Kidney (tissue), 13 donors: ENCODE measurements at regions not wholly inside any gene's neighbourhood (a gene's known extent, or its start where the extent isn't known, plus 50 kb on each side); places are given as distances from the start of the nearest gene placed in this dataset.

Experiments
- DNase-seq, 5 donors: peaks; one replicate each; pipeline ENCODE4 v3.0.0-alpha.2; 2013 to 2020
- FAIRE-seq: peaks from 2 replicates; lab custom pipeline; 2012; peaks lifted over from hg19 to GRCh38; lab: Jason Lieb, UNC
- H3K27ac ChIP-seq, 2 donors: one replicate each; pipeline ENCODE4 v1.7.0; 2013; ENCODE audit warnings: low read depth in 2 of 2, low read length in 2 of 2, inconsistent platforms in 1 of 2
- H3K27me3 ChIP-seq: one replicate; pipeline ENCODE4 v1.7.1; 2013; ENCODE audit warnings: low read length, inconsistent platforms; ENCODE audit not compliant: control insufficient read depth, insufficient read depth
- H3K36me3 ChIP-seq, 3 donors: one replicate each; pipeline versions ENCODE4 v1.7.0 to v1.7.1; 2013; ENCODE audit warnings: low read length in 3 of 3, control low read depth in 1 of 3, inconsistent platforms in 1 of 3; ENCODE audit not compliant: insufficient read depth in 3 of 3, control insufficient read depth in 2 of 3
- H3K4me1 ChIP-seq, 3 donors: one replicate each; pipeline versions ENCODE4 v1.7.0 to v1.7.1; 2013; ENCODE audit warnings: low read length in 3 of 3, inconsistent platforms in 1 of 3, low read depth in 1 of 3; ENCODE audit not compliant: control insufficient read depth in 2 of 3, insufficient read depth in 2 of 3
- H3K4me3 ChIP-seq, 3 donors: one replicate each; pipeline versions ENCODE4 v1.7.0 to v1.8.1; 2013; ENCODE audit warnings: low read length in 3 of 3, control low read depth in 1 of 3, inconsistent platforms in 1 of 3
- H3K9ac ChIP-seq, 3 donors: one replicate each; pipeline versions ENCODE4 v1.7.0 to v1.7.1; 2013; ENCODE audit warnings: low read length in 3 of 3, control low read depth in 1 of 3, inconsistent platforms in 1 of 3
- H3K9me3 ChIP-seq, 3 donors: one replicate each; pipeline versions ENCODE4 v1.7.0 to v1.7.1; 2013; ENCODE audit warnings: low read length in 3 of 3, control low read depth in 1 of 3, inconsistent platforms in 1 of 3; ENCODE audit not compliant: control insufficient read depth in 2 of 3, insufficient read depth in 1 of 3
- intact Hi-C: fragments of 100-400 bp; cut with DNase I; formaldehyde crosslinking; loops from one replicate; pipeline ENCODE4 v1.11.1; 2022
- TF ChIP-seq, protein P1 (sequence below): IDR thresholded peaks from 3 replicates; pipeline ENCODE4 v1.5.1; 2012; ENCODE audit warnings: mild to moderate bottlenecking, moderate library complexity, borderline replicate concordance; ENCODE audit not compliant: insufficient read depth; ENCODE audit errors: extremely low read depth
- donor health status: control.
- donor health status: control.
- donor health status: control.
- donor health status: control.
- donor health status: control.
- donor health status: DM: yes; HTN: yes; CAD: no.
- donor health status: Normal renal cell carcinoma (clear cell type).

DNA sequence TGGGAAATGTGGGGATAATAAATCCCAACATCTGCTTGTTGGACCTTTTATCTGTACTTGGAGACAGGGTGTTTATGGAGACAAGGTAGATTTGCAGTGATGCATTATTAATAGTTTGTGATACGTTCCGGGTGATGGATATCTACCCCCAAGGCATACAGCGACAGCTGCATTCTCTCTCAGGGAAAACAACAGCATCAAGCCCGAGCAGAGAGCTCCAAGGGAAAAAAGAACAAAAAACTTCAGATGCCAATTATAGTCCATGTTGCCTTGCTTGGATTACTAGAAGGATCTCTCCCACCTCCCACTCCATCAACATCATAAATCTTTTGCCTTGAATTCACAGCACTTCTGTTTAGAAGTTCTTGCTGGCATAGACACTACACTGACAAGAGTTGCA, 187.5 kb upstream of the CDH11 start:
- intact Hi-C loops = no loop called here
- FAIRE-seq = no peak
- TF ChIP-seq, protein P1, sequence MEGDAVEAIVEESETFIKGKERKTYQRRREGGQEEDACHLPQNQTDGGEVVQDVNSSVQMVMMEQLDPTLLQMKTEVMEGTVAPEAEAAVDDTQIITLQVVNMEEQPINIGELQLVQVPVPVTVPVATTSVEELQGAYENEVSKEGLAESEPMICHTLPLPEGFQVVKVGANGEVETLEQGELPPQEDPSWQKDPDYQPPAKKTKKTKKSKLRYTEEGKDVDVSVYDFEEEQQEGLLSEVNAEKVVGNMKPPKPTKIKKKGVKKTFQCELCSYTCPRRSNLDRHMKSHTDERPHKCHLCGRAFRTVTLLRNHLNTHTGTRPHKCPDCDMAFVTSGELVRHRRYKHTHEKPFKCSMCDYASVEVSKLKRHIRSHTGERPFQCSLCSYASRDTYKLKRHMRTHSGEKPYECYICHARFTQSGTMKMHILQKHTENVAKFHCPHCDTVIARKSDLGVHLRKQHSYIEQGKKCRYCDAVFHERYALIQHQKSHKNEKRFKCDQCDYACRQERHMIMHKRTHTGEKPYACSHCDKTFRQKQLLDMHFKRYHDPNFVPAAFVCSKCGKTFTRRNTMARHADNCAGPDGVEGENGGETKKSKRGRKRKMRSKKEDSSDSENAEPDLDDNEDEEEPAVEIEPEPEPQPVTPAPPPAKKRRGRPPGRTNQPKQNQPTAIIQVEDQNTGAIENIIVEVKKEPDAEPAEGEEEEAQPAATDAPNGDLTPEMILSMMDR = no peak
- Histone ChIP-seq H3K27me3 (no peaks in the 10 kb centered on the region), H3K4me1 (peaks cover 0 to 5% (median 0%) of the 10 kb centered on the region in 3 donors), H3K4me3 (no peak overlapping the region), H3K9me3 (no peaks in the 10 kb centered on the region), H3K27ac (no peak overlapping the region), H3K36me3 (no peaks in the 10 kb centered on the region), H3K9ac (no peak overlapping the region)
- DNase-seq = peak in 3 of 5 donors; percentile 26 to 85 (median 84)

DNA sequence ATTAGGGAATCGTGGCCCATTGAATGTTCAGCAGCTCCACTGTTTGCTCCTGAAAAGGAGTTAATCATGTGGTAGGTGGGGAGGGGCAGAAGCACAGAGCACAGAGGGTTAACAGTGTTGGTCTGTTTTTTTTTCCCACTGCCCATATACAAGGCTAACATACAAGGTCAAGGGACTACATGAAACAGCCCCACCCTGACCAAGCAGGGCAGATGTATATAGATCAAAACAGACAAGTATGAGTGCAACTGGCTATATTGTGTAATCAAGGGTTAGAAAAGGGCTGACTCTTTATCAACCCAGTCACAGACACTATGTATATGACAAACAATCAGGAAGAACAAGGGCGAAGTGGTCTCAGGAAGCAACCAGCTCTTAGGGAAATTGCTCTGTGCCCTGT, 186.6 kb upstream of the CDH11 start:
- intact Hi-C loops = no loop called here

DNA sequence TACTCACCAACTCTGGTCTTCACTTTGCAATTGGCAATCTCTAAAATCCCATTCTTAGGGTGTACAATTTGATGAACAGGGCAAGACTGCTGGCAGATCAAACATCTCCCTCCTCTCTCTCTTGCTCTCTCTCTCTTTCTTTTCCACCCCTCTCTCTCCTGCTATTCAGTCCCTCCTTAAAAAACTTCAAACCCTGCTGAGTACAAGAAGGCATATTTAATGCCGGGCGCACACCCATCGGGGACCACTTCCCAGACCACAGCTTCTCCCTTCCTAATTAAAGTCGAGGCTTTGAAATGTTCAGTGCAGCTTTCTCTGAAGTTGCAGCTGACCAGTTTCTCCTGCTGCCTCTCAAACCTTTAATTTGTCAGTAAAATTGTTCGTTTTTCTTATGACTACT, 185.4 kb upstream of the CDH11 start:
- Histone ChIP-seq H3K9me3 (no peaks in the 10 kb centered on the region), H3K36me3 (no peaks in the 10 kb centered on the region), H3K27me3 (no peaks in the 10 kb centered on the region), H3K9ac (no peak overlapping the region), H3K4me1 (peaks cover 0 to 5% (median 0%) of the 10 kb centered on the region in 3 donors), H3K27ac (no peak overlapping the region), H3K4me3 (no peak overlapping the region)
- DNase-seq (no peak), FAIRE-seq (no peak)
- intact Hi-C loops = no loop called here
- TF ChIP-seq, protein P1 = no peak

More for the DNA sequence above, 186.6 kb upstream of the CDH11 start:
- DNase-seq = no peak
- FAIRE-seq = no peak
- Histone ChIP-seq H3K4me1 (peaks cover 0 to 5% (median 0%) of the 10 kb centered on the region in 3 donors), H3K4me3 (no peak overlapping the region), H3K9me3 (no peaks in the 10 kb centered on the region), H3K9ac (no peak overlapping the region), H3K27me3 (no peaks in the 10 kb centered on the region), H3K27ac (no peak overlapping the region), H3K36me3 (no peaks in the 10 kb centered on the region)
- TF ChIP-seq, protein P1 = no peak

DNA sequence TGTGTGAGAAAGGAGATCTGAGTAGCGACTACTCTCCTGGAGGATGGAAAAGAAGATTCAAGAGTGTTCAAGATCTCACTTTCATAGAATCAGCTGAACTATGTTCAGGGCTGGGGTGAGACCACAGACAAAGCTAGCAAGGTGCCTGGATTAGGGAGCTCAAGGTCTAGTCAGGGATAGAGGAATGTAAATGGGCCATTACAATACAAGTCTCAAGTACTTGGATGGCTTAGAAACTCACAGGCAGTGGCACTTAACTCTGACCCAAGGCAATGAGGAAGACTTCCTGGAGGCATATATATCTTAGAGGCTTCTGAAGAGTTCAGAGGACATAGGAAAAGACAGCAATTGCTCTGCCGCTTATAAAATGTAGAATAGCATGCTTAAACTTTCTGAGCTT, 184.9 kb upstream of the CDH11 start:
- Histone ChIP-seq H3K27ac (no peak overlapping the region), H3K4me1 (peaks cover 0 to 5% (median 0%) of the 10 kb centered on the region in 3 donors), H3K36me3 (no peaks in the 10 kb centered on the region), H3K9ac (no peak overlapping the region), H3K9me3 (no peaks in the 10 kb centered on the region), H3K4me3 (no peak overlapping the region), H3K27me3 (no peaks in the 10 kb centered on the region)
- intact Hi-C loops = no loop called here
- DNase-seq (no peak), FAIRE-seq (no peak)
- TF ChIP-seq, protein P1 = no peak
